GM12891 (cell line): ENCODE measurements at regions not wholly inside any gene's neighbourhood (a gene's known extent, or its start where the extent isn't known, plus 50 kb on each side); places are given as distances from the start of the nearest gene placed in this dataset.

Source experiments
- POLR2A ChIP-seq: IDR thresholded peaks from 2 replicates; pipeline ENCODE4 v1.6.1; 2011; ENCODE audit warnings: low read depth, low read length, control low read depth
- POLR2AphosphoS5 ChIP-seq: IDR thresholded peaks from 2 replicates; pipeline ENCODE4 v1.6.1; 2011; ENCODE audit warnings: low read depth, low read length, control low read depth
- TAF1 ChIP-seq: IDR thresholded peaks from 2 replicates; pipeline ENCODE4 v1.6.1; 2011; ENCODE audit warnings: low read depth, low read length, control low read depth

GRCh38 chr4:11910812-11911211 lies 482.1 kb upstream of the HS3ST1 start:
- TF ChIP-seq POLR2A, result no peak
- no peak for TF ChIP-seq TAF1
- no peak for TF ChIP-seq POLR2AphosphoS5
